ENCODE measurements at regions not wholly inside any gene's neighbourhood (a gene's known extent, or its start where the extent isn't known, plus 50 kb on each side); places are given as distances from the start of the nearest gene placed in this dataset.

DNA sequence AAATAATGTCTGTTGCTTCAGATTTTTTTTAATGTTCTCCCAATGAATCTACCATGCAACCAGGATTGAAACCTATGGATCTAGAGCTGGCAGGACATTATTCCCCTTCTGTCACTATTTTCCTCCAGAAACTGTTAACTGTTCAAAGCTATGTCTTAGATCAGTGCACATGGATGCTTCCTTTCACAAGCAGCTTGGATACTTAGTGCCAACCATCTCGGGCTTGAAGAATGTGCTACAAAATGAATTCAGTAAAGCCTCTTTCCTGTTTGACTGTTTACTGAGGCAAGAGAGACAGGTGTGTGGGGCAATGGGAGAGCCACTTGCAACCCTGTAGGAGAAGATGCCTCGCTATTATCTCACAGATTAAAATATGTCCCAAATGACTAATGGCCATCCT lies 774.8 kb downstream of the KCTD16 start:
- TF ChIP-seq, protein P1, sequence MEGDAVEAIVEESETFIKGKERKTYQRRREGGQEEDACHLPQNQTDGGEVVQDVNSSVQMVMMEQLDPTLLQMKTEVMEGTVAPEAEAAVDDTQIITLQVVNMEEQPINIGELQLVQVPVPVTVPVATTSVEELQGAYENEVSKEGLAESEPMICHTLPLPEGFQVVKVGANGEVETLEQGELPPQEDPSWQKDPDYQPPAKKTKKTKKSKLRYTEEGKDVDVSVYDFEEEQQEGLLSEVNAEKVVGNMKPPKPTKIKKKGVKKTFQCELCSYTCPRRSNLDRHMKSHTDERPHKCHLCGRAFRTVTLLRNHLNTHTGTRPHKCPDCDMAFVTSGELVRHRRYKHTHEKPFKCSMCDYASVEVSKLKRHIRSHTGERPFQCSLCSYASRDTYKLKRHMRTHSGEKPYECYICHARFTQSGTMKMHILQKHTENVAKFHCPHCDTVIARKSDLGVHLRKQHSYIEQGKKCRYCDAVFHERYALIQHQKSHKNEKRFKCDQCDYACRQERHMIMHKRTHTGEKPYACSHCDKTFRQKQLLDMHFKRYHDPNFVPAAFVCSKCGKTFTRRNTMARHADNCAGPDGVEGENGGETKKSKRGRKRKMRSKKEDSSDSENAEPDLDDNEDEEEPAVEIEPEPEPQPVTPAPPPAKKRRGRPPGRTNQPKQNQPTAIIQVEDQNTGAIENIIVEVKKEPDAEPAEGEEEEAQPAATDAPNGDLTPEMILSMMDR (IDR thresholded peaks at IDR 0.05; ENCODE audit: low read depth, low read length), result no peak
- Histone ChIP-seq H3K27ac (no peak overlapping the region), H3K36me3 (no peaks in the 10 kb centered on the region), H3K4me3 (ENCODE audit: low read depth, low read length) (no peak overlapping the region), H3K9me3 (ENCODE audit: severe bottlenecking) (no peaks in the 10 kb centered on the region), H3K27me3 (ENCODE audit: insufficient read depth, low read depth, severe bottlenecking) (no peaks in the 10 kb centered on the region)
- DNase-seq, result no peak

DNA sequence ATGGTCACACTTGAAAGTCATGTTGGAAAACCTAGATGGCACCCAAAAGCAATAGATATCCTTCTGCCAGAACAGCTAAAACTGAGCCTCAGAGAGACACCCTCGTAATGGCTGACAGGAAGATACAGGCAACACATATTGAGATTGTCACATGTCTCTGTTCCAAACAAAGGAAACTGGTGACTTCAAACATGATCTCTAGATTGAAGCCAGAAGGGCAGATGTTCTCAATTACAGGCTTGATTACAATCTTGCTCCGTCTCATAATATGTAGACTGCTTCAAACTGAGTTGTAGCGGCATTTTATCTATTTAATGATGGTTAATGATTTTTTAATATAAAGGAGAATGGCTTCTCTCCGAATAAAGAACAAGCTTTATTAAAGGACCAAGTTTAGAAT lies 774.3 kb downstream of the KCTD16 start:
- Histone ChIP-seq H3K9me3 (ENCODE audit: severe bottlenecking) (no peaks in the 10 kb centered on the region), H3K27me3 (ENCODE audit: insufficient read depth, low read depth, severe bottlenecking) (no peaks in the 10 kb centered on the region), H3K4me3 (ENCODE audit: low read depth, low read length) (no peak overlapping the region), H3K27ac (no peak overlapping the region), H3K36me3 (no peaks in the 10 kb centered on the region)
- DNase-seq, result no peak
- TF ChIP-seq, protein P1 (IDR thresholded peaks at IDR 0.05; ENCODE audit: low read depth, low read length), result no peak

DNA sequence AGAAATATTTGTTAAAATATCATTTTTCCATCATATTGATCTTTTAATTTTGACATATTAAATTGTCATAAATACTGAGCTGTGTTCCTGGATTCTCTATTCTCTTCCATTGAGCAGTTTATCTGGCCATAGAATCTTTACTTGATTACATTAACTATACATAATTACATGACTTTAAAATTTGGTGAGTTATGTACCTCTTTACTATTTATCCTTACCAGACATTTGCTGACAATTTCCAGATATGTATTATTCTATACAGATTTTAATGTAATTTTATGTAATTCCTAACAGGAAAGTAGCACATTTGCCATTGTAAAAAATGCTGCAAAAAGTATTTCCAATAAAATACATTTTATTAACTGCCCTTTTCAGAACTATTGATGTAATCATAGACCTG lies 770.3 kb downstream of the KCTD16 start:
- H3K27ac ChIP-seq, result no peak overlapping the region
- no peak for DNase-seq
- no peaks in the 10 kb centered on the region for H3K9me3 ChIP-seq (ENCODE audit: severe bottlenecking)
- H3K4me3 ChIP-seq (ENCODE audit: low read depth, low read length), result no peak overlapping the region
- H3K36me3 ChIP-seq, result no peaks in the 10 kb centered on the region
- no peaks in the 10 kb centered on the region for H3K27me3 ChIP-seq (ENCODE audit: insufficient read depth, low read depth, severe bottlenecking)
- TF ChIP-seq, protein P1 (IDR thresholded peaks at IDR 0.05; ENCODE audit: low read depth, low read length), result no peak

DNA sequence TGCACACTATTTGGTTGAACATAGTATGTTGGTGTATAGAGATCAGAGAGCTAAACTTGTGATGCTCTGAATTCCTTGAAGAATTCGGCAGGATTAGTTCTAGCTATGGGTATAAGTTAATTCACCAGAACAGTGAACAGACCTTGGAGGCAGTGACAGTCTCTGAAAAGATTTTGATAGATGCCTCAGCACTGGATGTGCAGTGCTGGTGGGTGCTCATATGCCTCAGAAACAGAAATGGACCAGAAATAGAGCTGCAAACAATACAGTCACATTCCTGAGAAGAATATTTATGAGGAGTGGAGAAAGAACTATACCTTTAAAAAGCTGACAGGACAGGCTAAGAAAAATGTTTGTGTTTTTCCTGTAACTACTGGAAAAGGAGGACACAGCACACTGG lies 747.7 kb downstream of the KCTD16 start:
- H3K9me3 ChIP-seq (ENCODE audit: severe bottlenecking), result no peaks in the 10 kb centered on the region
- no peak overlapping the region for H3K4me3 ChIP-seq (ENCODE audit: low read depth, low read length)
- H3K36me3 ChIP-seq, result no peaks in the 10 kb centered on the region
- no peak overlapping the region for H3K27ac ChIP-seq
- no peak for DNase-seq
- no peaks in the 10 kb centered on the region for H3K27me3 ChIP-seq (ENCODE audit: insufficient read depth, low read depth, severe bottlenecking)
- TF ChIP-seq, protein P1 (IDR thresholded peaks at IDR 0.05; ENCODE audit: low read depth, low read length), result no peak

DNA sequence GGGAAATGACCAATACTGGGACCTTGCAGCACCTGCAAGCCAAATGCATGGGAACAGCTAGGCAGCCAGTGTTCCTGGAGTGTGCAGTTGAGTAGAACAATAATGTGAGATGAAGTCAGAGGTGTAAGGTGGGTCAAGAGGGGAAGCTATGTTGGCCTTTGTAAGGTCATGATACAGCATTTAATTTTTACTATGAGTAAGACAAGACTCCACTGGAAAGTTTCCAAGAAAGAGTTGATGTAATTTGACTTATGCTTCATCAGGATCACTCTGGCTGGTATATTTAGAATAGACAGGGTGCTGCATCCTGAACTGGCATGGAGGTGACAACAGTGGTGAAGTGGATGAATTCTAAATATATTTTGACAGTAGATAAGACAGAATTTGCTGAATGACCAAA lies 744.8 kb downstream of the KCTD16 start:
- TF ChIP-seq, protein P1 (IDR thresholded peaks at IDR 0.05; ENCODE audit: low read depth, low read length), result no peak
- Histone ChIP-seq H3K27me3 (ENCODE audit: insufficient read depth, low read depth, severe bottlenecking) (no peaks in the 10 kb centered on the region), H3K4me3 (ENCODE audit: low read depth, low read length) (no peak overlapping the region), H3K9me3 (ENCODE audit: severe bottlenecking) (no peaks in the 10 kb centered on the region), H3K36me3 (no peaks in the 10 kb centered on the region), H3K27ac (no peak overlapping the region)
- no peak for DNase-seq

DNA sequence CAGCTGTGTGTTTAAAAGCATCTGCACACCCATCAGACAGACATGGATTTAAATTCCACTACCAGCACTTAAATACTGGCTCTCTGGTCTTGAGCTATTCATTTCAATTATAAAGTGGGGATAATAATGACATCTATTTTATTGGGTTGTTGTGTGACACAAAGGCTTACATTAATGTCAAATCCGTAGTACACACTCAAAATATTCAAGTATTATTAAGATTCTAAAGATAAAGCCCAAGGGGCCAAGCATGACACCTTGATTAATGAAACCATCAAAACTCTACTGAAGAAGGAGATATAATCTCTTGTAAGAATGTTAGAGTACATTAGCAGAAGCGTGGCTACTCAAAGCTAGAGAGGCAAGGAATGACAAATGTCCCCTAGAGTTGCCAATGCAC lies 743.0 kb downstream of the KCTD16 start:
- Histone ChIP-seq H3K27me3 (ENCODE audit: insufficient read depth, low read depth, severe bottlenecking) (no peaks in the 10 kb centered on the region), H3K9me3 (ENCODE audit: severe bottlenecking) (no peaks in the 10 kb centered on the region), H3K27ac (no peak overlapping the region), H3K4me3 (ENCODE audit: low read depth, low read length) (no peak overlapping the region), H3K36me3 (no peaks in the 10 kb centered on the region)
- TF ChIP-seq, protein P1 (IDR thresholded peaks at IDR 0.05; ENCODE audit: low read depth, low read length), result no peak
- DNase-seq, result no peak
